B cell (primary cell): ENCODE measurements at regions not wholly inside any gene's neighbourhood (a gene's known extent, or its start where the extent isn't known, plus 50 kb on each side); places are given as distances from the start of the nearest gene placed in this dataset.

Experiments
- EZH2 ChIP-seq: IDR thresholded peaks from 2 replicates; pipeline ENCODE4 v1.6.1; 2012; ENCODE audit warnings: borderline replicate concordance, low read depth, mild to moderate bottlenecking, moderate library complexity, low read length; ENCODE audit not compliant: insufficient read depth, poor library complexity, severe bottlenecking
- TF ChIP-seq, protein P1 (sequence below): fragments of 200-600 bp; IDR thresholded peaks from one replicate; pipeline ENCODE4 v1.8.0; 2022; ENCODE audit warnings: antibody characterized with exemption, mild to moderate bottlenecking

DNA sequence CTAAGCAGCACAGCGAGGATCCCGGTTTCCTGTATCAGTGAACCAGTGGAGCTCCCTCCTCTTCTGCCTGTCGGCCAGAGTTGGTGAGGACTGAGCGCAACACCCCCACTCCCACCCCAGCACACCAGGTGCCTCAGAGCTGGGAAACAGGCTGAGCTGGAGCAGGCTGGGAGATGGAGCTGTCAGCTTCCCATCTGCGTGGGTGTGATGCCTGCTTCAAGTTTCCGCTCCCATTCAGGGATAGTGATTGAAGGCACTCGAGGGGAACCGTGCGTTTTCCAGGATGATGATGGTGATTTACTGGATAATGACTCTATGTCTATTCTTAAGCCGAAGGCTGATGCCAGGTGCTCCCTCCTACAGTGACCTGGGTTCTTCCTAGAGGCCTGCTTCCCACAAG is 144.5 kb downstream of the TMEM132E start:
- TF ChIP-seq, protein P1, sequence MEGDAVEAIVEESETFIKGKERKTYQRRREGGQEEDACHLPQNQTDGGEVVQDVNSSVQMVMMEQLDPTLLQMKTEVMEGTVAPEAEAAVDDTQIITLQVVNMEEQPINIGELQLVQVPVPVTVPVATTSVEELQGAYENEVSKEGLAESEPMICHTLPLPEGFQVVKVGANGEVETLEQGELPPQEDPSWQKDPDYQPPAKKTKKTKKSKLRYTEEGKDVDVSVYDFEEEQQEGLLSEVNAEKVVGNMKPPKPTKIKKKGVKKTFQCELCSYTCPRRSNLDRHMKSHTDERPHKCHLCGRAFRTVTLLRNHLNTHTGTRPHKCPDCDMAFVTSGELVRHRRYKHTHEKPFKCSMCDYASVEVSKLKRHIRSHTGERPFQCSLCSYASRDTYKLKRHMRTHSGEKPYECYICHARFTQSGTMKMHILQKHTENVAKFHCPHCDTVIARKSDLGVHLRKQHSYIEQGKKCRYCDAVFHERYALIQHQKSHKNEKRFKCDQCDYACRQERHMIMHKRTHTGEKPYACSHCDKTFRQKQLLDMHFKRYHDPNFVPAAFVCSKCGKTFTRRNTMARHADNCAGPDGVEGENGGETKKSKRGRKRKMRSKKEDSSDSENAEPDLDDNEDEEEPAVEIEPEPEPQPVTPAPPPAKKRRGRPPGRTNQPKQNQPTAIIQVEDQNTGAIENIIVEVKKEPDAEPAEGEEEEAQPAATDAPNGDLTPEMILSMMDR: no peak
- no peak for TF ChIP-seq EZH2
